GM12891 (cell line): ENCODE measurements at regions not wholly inside any gene's neighbourhood (a gene's known extent, or its start where the extent isn't known, plus 50 kb on each side); places are given as distances from the start of the nearest gene placed in this dataset.
"Not testable (repeated sequence)": the region's sequence is repeated elsewhere in the genome, so short reads cannot be mapped to it uniquely, and the experiment has no call there.

Source experiments
- DNase-seq: peaks from one replicate; pipeline ENCODE4 v3.0.0; 2011; ENCODE audit warnings: low spot score; ENCODE audit not compliant: insufficient read length
- FAIRE-seq: peaks from 2 replicates; lab custom pipeline; 2011; peaks lifted over from hg19 to GRCh38; lab: Jason Lieb, UNC
- PAX5 ChIP-seq: IDR thresholded peaks from 2 replicates; pipeline ENCODE4 v1.6.1; 2011; ENCODE audit warnings: low read length, moderate library complexity, mild to moderate bottlenecking; ENCODE audit not compliant: insufficient read depth, severe bottlenecking
- POLR2A ChIP-seq: IDR thresholded peaks from 2 replicates; pipeline ENCODE4 v1.6.1; 2011; ENCODE audit warnings: low read depth, low read length, control low read depth
- POLR2AphosphoS5 ChIP-seq: IDR thresholded peaks from 2 replicates; pipeline ENCODE4 v1.6.1; 2011; ENCODE audit warnings: low read depth, low read length, control low read depth
- POU2F2 ChIP-seq: IDR thresholded peaks from 2 replicates; pipeline ENCODE4 v1.6.1; 2011; ENCODE audit warnings: low read depth, mild to moderate bottlenecking, control low read depth, low read length, moderate library complexity
- SPI1 ChIP-seq: IDR thresholded peaks from 2 replicates; pipeline ENCODE4 v1.6.1; 2011; ENCODE audit warnings: low read depth, low read length, control low read depth
- TAF1 ChIP-seq: IDR thresholded peaks from 2 replicates; pipeline ENCODE4 v1.6.1; 2011; ENCODE audit warnings: low read depth, low read length, control low read depth

- TF ChIP-seq POU2F2 (no peak), TAF1 (no peak)
- DNase-seq (no peak), FAIRE-seq (no peak)
These were observed 228.1 kb downstream of the NEBL start for GRCh38 chr10:20668985-20669384.

GRCh38 chr10:20662742-20663141 is 234.4 kb downstream of the NEBL start:
- FAIRE-seq (no peak), DNase-seq (no peak)
- TF ChIP-seq POLR2AphosphoS5 (no peak), TAF1 (no peak), PAX5 (no peak)

DNA sequence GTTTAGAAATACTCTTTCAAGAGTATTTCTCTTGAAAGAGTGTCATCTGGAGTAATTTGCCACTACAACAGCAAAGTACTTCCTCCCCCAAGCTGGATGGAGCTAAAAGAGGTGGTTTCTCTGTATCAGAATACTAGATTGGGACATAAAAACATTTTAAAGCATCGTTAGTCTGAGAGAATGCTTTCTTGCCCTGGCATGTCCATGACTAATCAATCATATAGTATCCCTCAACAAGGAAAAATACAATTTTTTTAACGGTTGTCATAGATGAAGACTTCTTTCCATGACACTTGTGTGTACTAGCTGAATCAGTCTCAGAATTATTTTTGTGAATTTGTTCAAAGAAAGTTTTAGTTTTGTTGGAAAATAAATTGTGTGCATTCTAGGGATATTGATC is 237.9 kb downstream of the NEBL start:
- TF ChIP-seq POLR2AphosphoS5 (no peak), POLR2A (no peak), TAF1 (no peak), SPI1 (no peak), POU2F2 (no peak), PAX5 (no peak)
- DNase-seq (no peak), FAIRE-seq (no peak)

DNA sequence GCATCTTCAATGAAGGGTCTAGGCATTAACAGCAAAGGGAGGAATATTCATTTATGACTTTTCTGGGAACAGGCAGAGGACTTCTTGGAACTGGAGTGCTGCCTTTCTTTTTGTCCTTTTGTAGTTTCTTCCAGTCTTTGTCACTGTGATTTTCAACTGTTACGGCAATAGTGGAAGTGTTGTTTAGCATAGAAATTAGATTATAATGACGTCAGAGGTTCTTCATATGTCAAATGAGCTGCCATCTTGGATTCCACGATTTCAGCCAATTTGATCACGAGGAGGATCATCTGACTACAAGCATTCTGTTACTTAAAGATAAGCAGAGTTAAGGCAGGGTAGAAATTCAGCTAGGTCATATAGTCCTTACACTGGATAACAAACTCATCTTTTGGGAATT is 239.0 kb downstream of the NEBL start:
- no peak for TF ChIP-seq POU2F2
- no peak for TF ChIP-seq TAF1
- TF ChIP-seq POLR2A: no peak
- no peak for TF ChIP-seq SPI1
- TF ChIP-seq PAX5: no peak
- no peak for TF ChIP-seq POLR2AphosphoS5
- no peak for FAIRE-seq
- no peak for DNase-seq

DNA sequence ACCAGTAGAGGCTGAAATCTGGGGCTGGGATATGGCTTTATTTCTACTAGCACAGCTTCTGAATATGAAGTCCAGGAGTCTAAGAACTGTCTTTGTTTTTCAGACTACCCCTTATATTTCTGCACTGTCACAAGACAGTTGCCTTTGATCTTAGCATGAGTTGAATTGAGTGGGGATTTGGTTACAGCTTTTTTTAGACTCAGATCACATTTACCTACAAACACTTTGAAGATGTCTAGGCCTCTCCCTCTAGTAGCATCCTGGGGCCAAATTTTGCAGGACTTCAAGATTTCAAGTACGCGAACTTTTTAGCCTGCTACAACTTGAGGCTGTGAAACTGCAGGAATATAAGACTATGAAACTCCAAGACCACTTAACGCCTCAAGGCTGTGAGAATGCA is 240.2 kb downstream of the NEBL start:
- DNase-seq (no peak), FAIRE-seq (no peak)
- TF ChIP-seq TAF1 (no peak), SPI1 (no peak), POLR2A (no peak), POU2F2 (no peak), POLR2AphosphoS5 (no peak), PAX5 (no peak)

DNA sequence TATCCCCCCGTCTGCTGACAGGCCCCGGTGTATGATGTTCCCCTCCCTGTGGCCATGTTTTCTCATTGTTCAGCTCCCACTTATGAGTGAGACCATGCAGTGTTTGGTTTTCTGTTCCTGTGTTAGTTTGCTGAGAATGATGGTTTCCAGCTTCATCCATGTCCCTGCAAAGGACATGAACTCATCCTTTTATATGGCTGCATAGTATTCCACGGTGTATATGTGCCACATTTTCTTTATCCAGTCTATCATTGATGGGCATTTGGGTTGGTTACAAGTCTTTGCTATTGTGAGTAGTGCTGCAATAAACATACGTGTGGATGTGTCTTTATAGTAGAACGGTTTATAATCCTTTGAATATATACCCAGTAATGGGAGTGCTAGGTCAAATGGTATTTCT is 244.7 kb downstream of the NEBL start:
- FAIRE-seq, DNase-seq: not testable (repeated sequence)

DNA sequence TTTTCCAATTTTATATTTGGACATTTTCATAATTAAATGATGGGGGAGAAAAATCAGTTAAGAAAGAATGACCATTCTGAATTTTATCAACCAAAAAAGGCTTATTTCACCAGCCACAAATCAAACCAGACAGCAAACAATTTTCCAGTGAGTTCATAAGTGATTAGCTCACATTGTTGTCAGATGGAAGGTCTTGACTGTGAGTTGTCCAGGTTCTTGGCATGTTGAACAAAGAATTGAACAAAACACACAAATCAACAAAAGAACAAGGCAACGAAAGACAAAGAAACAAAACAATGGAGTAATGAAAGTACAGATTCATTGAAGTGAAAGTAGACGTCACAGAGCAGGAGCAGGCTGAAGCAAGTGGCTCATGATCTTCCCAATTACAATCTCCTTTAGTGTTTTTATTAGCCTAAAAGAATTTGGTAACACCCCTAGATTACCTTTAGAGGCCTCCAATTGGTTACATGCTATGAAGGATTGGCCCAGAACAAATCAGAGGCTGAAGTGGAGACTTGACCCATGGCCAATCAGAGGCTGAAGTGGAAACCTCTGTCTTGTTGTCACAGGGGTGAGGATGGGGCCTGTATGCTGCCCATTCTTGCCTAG is 248.7 kb downstream of the NEBL start:
- DNase-seq (no peak), FAIRE-seq (no peak)
- no peak for TF ChIP-seq PAX5
- no peak for TF ChIP-seq SPI1
- TF ChIP-seq POLR2A: no peak
- TF ChIP-seq TAF1: no peak
- no peak for TF ChIP-seq POLR2AphosphoS5
- TF ChIP-seq POU2F2: no peak

DNA sequence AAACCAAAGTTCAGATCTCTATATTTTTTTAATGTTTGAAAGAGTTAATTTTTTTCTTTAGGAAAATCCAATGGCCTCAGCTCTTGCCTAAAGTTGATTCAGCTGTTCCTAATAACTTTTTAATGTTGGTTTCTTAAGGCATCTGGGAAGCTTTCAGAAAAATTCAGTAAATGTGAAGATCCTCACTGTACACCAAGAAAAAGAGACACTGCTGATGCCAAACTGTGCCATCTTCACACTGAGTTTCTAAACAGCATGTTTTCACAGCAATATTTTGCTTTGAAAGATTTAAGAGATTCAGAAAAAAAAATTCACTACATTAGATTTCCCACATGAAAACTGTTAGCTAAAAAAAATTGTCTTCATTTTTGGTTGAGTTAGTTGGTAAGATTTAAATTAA is 249.4 kb downstream of the NEBL start:
- TF ChIP-seq POLR2AphosphoS5 (no peak), POLR2A (no peak), POU2F2 (no peak), TAF1 (no peak), PAX5 (no peak), SPI1 (no peak)
- FAIRE-seq (no peak), DNase-seq (no peak)

DNA sequence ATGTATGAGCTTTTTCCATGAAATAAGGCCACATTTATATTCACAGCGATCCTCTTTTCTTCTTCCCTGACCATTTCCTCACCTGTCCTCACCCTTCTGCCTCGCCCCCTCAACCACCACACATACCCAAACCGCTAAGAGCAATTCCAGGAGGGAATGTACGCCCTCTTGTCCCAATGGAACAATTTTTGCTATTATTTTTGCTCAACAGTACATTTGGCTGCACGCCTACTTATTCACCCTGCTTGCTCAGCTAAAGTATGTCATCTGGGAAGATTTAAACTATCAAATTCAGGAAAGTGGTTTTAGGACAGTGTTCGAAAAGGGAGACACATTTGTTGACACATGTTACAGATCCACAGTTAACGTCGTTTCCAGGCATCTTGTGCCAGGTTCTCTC is 252.7 kb downstream of the NEBL start:
- TF ChIP-seq TAF1: no peak
- no peak for TF ChIP-seq POLR2AphosphoS5
- no peak for TF ChIP-seq POU2F2
- no peak for TF ChIP-seq PAX5
- no peak for TF ChIP-seq POLR2A
- TF ChIP-seq SPI1: no peak
- FAIRE-seq (no peak), DNase-seq (no peak)

GRCh38 chr10:20641605-20642004 is 255.5 kb downstream of the NEBL start:
- DNase-seq (no peak), FAIRE-seq (no peak)
- TF ChIP-seq POLR2A: no peak

- TF ChIP-seq SPI1 (no peak), POU2F2 (no peak), POLR2A (no peak), PAX5 (no peak)
- DNase-seq (no peak), FAIRE-seq (no peak)
These were observed 261.5 kb downstream of the NEBL start for GRCh38 chr10:20635570-20635969.
